T47D (cell line): ENCODE measurements at regions not wholly inside any gene's neighbourhood (a gene's known extent, or its start where the extent isn't known, plus 50 kb on each side); places are given as distances from the start of the nearest gene placed in this dataset.
A peak's percentile ranks its signal among the peaks of the same experiment; 100 is the strongest.
"Not testable (repeated sequence)": the region's sequence is repeated elsewhere in the genome, so short reads cannot be mapped to it uniquely, and the experiment has no call there.

Experiments
- DNase-seq, 2 experiments: peaks; one replicate each; pipeline versions ENCODE4 v3.0.0 to v3.0.0-alpha.2; 2011 to 2012; ENCODE audit warnings: low read depth in 1 of 2, low spot score in 1 of 2
- JUND ChIP-seq: IDR thresholded peaks from 2 replicates; pipeline ENCODE4 v1.6.1; 2012; ENCODE audit warnings: low read depth
- in situ Hi-C: cut with HindIII; loops from 2 replicates; pipeline ENCODE4 v1.10.0; 2016; ENCODE audit warnings: low sequenced_read_pairs, low pct_unique_long_range_greater_than_20kb

DNA sequence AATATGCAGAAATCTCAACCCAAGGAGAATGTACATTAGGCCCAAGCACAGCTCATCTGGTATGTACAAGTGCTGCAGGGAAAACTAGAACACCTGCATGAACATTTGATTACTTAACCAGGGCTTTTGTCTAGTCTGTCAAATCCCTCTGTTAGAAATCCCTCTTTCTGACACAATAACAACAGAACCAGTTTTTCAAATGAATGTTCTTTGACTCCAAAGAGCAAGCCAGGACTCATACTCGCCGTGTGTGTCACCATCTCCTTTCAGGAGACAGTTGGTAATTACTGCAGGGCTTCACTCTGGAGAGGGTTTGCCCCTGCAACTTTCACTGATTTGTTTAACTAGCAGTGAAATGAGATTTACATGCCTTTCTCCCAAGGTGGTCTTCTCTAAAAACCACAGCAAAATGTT lies 143.0 kb upstream of the FAM241A start:
- peak in 1 of 2 experiments; percentile 13 for DNase-seq
- in situ Hi-C loops, result no loop called here
- no peak for TF ChIP-seq JUND

DNA sequence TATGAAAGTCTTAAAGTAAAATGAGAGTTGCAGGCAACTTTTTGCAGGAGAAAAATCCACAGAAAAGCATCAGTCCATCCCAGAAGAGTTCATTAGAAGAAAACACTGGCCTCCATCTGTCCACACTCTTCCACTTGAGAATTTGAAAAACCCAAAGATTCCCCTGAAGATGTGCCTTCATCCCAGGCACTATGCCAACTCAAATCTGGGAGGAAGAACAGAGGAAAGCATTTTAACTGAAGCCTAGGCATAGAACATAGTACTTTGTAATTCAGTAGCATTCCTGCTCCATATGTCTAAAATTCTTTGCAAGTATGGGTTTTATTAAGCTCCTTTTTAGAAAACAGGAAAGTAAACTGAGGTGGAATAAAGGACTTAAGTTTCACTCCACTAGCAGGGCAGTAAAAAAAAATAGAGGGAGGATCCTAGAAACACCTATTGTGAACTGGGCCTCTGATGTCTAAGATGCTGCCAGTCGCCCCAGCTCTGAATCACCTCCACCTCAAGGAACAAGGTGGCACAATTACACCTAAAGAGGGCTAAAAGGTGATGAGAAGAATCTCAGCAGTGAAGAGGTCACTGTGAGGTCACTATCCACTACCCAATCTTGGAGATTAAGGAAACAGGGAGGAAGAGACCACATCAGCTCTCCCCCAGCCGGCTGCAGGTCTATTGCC lies 141.9 kb upstream of the FAM241A start:
- in situ Hi-C loops, result no loop called here
- no peak for DNase-seq
- TF ChIP-seq JUND, result no peak

DNA sequence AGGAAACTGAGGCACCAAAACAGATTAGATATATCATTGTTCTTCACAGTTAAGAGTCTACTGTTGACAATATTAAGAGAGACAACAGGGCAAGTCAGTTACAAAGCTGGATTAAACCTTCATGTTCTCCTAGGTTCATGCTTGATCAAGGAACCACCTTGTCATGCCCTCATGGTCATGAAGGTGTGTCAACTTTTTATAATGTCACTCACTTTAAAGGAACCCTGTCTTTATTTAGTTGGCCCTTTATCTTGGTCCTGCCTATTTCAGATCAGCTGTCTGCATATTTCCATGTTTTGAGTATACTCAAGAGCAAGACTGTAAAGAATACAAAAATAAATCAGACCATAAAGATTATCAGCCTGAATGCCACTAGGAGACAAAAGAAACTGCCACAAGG lies 140.2 kb upstream of the FAM241A start:
- no peak for TF ChIP-seq JUND
- in situ Hi-C loops, result no loop called here
- DNase-seq, result no peak

DNA sequence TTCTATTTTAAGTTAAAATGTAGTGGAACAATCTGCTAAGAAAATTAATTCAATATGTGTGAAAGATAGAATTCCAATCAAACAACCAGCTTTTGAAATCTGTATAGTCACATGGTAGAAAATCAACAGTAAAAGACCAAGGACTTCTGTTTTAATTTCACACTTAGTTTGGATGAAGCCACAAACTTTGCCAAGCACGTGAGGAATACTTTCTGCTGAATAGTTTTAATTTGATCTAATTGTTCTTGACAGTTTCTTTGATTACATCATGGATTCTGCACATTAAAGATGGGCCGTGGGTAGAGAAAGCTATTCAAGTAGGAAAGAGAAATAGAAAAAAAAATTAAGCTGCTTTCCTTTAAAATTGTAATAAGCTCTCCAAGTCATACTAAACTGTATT lies 137.9 kb upstream of the FAM241A start:
- no peak for TF ChIP-seq JUND
- no peak for DNase-seq
- in situ Hi-C loops, result no loop called here

DNA sequence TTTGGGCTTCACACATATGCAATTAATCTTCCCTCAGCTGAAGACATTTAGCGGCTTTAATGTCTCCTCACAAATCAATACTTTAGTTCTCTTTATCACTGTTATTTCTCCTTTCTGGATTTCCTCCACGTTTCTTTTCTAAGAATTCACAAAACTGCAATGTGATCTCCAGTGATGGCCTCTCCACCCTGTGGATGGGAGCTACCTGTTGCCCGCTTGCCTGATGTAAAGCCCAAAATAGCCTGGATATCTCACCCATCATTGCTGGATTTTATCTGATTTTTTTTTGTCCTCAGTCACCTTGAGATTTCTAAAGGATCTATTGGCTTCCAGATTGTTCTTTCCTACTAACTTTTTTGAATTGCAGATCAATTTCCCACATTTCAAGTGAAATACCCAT lies 129.3 kb upstream of the FAM241A start:
- TF ChIP-seq JUND, result no peak
- DNase-seq, result no peak
- in situ Hi-C loops, result no loop called here

DNA sequence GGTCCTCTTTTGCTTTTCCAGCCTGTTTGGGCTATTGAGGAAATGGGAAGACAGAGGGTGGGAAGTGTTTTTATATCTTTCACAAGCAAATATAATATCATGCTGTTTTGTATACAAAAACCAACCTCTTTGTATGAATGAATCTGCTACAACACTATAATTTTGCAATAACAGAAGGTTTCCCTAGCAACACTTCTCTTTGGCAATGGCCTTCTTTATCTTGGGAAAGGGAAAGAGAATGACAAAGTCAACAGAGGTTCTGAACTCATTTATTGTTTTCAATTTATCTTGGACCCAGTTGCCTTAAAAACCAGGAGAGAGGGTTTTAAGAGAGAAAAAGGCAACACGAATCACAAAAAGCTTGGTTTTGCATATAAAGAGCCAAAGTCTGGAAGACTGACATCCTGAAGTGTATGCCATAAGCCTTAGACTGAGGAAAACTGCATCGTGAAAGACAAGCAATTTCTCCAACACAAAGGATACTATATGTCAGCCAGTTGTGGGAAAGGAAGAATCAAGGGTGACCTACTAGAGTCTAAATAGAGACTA lies 121.8 kb upstream of the FAM241A start:
- in situ Hi-C loops, result no loop called here
- no peak for TF ChIP-seq JUND
- no peak for DNase-seq

DNA sequence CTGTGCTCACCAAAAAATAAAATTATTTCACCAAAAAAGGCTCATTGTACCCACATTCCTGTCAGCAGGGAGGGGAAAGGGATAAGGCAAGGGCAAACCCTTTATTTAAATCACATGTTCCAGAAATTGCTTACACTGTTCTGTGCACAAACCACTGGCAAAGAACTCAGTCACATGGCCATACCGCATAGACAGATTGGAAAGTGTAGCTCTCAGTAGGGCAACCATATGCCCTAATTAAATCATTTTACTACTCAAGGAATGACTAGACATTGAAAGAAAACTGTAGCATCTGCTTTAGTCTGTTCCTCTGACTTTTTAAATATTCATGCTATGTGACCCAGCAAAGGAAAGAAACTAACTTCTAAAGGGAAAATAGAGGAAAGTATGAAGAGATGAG lies 119.2 kb upstream of the FAM241A start:
- TF ChIP-seq JUND, result no peak
- in situ Hi-C loops, result no loop called here
- DNase-seq, result no peak

DNA sequence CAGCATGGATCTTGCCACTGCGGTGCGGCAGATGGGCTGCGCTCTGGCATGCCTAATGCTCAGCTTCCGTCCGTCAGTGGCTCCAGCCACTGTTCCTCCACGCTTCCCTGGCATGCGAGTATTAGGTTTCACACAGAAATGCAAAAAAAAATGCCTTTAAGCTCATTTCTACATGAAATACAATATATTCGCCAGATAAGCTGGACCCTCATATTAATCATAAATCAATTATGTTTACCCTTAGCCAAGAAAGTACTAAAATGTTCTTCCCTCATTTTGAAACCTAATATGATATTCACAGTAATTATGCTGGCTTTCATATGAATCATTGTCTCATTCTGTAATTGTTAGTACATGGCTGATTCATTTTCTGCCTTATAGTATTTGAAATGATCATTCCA lies 115.5 kb upstream of the FAM241A start:
- in situ Hi-C loops, result no loop called here
- DNase-seq, result no peak
- no peak for TF ChIP-seq JUND

DNA sequence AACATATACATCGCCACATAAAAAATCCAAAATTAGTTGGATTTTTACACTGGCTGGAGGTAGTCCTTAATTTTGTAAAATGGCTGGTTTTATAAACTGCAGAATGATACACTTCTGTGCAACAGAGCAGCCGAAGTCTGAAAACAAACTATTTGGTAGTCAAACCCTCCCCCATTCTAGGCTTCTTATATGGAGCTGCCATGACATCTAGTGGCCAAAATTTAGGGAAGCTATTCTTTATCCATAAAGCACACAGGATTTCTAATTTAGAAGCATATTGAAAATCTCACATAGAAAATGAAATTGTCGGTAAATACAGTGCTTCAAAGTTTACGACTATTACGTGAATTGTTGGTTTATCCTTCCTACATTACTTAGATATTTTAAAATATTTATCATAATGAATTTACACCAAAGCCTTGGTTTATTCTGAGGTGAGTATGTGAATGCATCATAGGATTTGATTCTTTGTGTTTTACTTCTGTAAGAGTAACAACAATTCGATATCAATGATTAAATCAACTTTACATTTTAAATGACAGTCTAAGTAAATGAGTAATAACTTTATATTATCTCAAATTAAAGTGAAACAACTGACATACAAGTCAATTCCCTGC lies 113.4 kb upstream of the FAM241A start:
- in situ Hi-C loops, result no loop called here
- DNase-seq, result peak; percentile 21 to 73

DNA sequence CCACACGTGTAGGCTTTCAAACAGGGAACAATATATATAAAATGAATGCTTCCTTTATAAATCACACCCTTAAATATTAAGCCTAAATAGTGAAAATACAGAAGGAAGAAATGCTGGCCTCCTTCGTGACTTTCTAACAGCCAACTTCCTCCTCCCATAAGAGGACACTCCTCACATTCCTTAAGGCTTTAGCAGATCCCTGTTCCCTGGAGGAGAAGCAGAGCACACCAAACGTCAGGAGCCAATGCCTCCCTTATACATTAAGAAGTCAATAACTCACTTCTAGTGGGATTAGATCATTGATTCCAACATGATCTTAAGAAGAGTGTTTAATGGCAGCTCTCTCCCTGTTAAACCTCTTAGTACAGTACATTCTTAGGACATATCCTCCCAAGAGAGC lies 108.4 kb upstream of the FAM241A start:
- no peak for TF ChIP-seq JUND
- peak; percentile 4 to 15 for DNase-seq
- in situ Hi-C loops, result no loop called here

More for the DNA sequence above, 113.4 kb upstream of the FAM241A start:
- TF ChIP-seq JUND, result no peak

DNA sequence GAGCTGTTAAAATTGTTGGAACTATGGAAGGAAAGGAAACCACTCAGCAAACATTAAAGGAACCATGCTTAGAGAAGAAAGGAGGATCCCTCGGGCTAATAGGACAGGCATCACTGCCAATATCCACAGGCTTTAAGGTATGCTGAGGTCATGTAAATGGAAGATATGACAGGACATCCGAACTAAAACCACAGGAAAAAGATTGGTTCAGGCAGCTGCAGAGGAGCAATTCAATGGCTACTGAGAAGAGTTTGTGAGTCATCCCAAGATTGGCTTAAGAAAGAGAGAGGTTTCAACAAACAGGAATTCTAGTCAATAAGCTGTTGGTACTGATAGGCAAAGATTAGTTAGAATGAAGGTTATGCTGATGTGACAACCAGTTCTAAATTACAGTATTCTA lies 106.4 kb upstream of the FAM241A start:
- DNase-seq, result no peak
- no peak for TF ChIP-seq JUND
- in situ Hi-C loops, result no loop called here

DNA sequence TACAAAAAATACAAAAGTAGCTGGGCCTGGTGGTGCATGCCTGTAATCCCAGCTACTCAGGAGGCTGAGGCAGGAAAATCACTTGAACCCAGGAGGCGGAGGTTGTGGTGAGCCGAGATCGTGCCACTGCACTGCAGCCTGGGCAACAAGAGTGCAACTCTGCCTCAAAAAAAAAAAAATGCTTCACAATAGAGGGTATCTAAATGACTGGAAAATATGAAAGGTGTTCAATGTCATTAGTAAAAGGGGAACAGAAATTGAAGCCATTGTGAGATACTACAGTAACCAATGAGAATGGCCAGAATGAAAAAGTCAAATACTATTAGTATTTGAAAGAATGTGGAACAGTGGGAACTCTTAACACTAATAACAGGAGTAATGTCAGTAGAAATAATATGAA lies 96.1 kb upstream of the FAM241A start:
- DNase-seq, in situ Hi-C loops: not testable (repeated sequence)

DNA sequence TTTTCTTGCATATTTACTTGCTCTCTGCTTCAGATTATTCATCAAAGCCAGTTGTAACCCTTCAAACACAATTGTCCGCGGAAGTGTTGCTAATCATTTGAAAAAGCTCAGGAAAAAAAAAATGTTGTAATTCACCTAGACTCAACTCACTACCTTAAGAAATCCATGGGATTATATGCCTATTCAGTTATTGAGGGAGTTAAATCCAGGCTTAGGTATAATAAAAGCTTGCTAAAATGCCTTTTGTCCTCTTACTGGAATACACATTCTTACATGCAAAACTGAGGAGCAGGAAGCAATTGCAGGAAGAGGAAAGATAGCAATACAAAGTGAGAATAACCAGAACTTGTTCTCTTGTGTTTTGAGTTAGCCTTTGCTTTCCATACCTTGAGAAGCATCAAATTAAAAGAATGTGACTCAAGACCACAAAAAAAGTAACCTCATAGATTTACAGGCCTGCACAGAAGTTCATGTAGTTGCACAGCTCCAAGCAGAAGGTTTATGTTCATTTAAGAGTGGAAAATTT lies 91.4 kb upstream of the FAM241A start:
- no peak for DNase-seq
- TF ChIP-seq JUND, result no peak
- in situ Hi-C loops, result no loop called here
